RWPE2 (cell line): ENCODE measurements at regions not wholly inside any gene's neighbourhood (a gene's known extent, or its start where the extent isn't known, plus 50 kb on each side); places are given as distances from the start of the nearest gene placed in this dataset.

Experiments used
- ATAC-seq: fragments of 200-7000 bp; cut with Tn5 transposase; 3 replicates; pipeline ENCODE4 v1.9.1; 2021; ENCODE audit warnings: low read depth
- DNase-seq: peaks from one replicate; pipeline ENCODE4 v3.0.0-alpha.2; 2020; ENCODE audit warnings: low spot score
- H3K27ac ChIP-seq: fragments of 450-650 bp; 2 replicates; pipeline ENCODE4 v1.5.1; 2017; ENCODE audit warnings: mild to moderate bottlenecking; ENCODE audit not compliant: poor library complexity, severe bottlenecking
- H3K27me3 ChIP-seq: fragments of 250-450 bp; sonication (Bioruptor Pico); 2 replicates; pipeline ENCODE4 v1.5.1; 2021; ENCODE audit warnings: mild to moderate bottlenecking, moderate library complexity; ENCODE audit not compliant: insufficient read depth, poor library complexity, severe bottlenecking
- H3K36me3 ChIP-seq: fragments of 250-450 bp; sonication (Bioruptor Pico); 2 replicates; pipeline ENCODE4 v1.5.1; 2020; ENCODE audit warnings: low read depth, mild to moderate bottlenecking, moderate library complexity
- H3K4me1 ChIP-seq: fragments of 250-450 bp; sonication (Bioruptor Pico); 2 replicates; pipeline ENCODE4 v1.5.1; 2021; ENCODE audit warnings: mild to moderate bottlenecking, moderate library complexity; ENCODE audit not compliant: insufficient read depth, poor library complexity, severe bottlenecking
- H3K4me3 ChIP-seq: fragments of 250-450 bp; sonication (Bioruptor Pico); 2 replicates; pipeline ENCODE4 v1.5.1; 2021; ENCODE audit warnings: mild to moderate bottlenecking, moderate library complexity; ENCODE audit not compliant: severe bottlenecking
- H3K9me3 ChIP-seq: fragments of 250-450 bp; sonication (Bioruptor Pico); 2 replicates; pipeline ENCODE4 v1.5.1; 2021; ENCODE audit warnings: mild to moderate bottlenecking, moderate library complexity; ENCODE audit not compliant: severe bottlenecking
- CTCF ChIP-seq: fragments of 450-650 bp; IDR thresholded peaks from one replicate; pipeline ENCODE4 v1.5.1; 2017; ENCODE audit warnings: mild to moderate bottlenecking, moderate library complexity; ENCODE audit not compliant: poor library complexity, severe bottlenecking

GRCh38 chr10:64158551-64158950 lies 637.4 kb downstream of the REEP3 start:
- no peaks in the 10 kb centered on the region for H3K27me3 ChIP-seq
- H3K4me3 ChIP-seq, result no peak overlapping the region
- no peak for TF ChIP-seq CTCF
- no peaks in the 10 kb centered on the region for H3K4me1 ChIP-seq
- no peaks in the 10 kb centered on the region for H3K36me3 ChIP-seq
- DNase-seq, result no peak
- no peaks in the 10 kb centered on the region for H3K9me3 ChIP-seq
- no peak overlapping the region for H3K27ac ChIP-seq
- ATAC-seq, result no peak

GRCh38 chr10:64159910-64160872 lies 639.0 kb downstream of the REEP3 start:
- no peak for TF ChIP-seq CTCF
- no peak for ATAC-seq

GRCh38 chr10:64170791-64171190 lies 649.6 kb downstream of the REEP3 start:
- no peaks in the 10 kb centered on the region for H3K4me1 ChIP-seq
- H3K4me3 ChIP-seq, result no peak overlapping the region
- no peaks in the 10 kb centered on the region for H3K9me3 ChIP-seq
- no peak for DNase-seq
- H3K27ac ChIP-seq, result no peak overlapping the region
- TF ChIP-seq CTCF, result no peak
- ATAC-seq, result no peak
- H3K36me3 ChIP-seq, result no peaks in the 10 kb centered on the region
- no peaks in the 10 kb centered on the region for H3K27me3 ChIP-seq

More at GRCh38 chr10:64159910-64160872, 639.0 kb downstream of the REEP3 start:
- Histone ChIP-seq H3K9me3 (no peaks in the 10 kb centered on the region), H3K27ac (no peak overlapping the region), H3K4me3 (no peak overlapping the region), H3K36me3 (no peaks in the 10 kb centered on the region), H3K27me3 (no peaks in the 10 kb centered on the region), H3K4me1 (no peaks in the 10 kb centered on the region)
- DNase-seq, result no peak

- no peak for TF ChIP-seq CTCF
- Histone ChIP-seq H3K4me1 (no peaks in the 10 kb centered on the region), H3K27ac (no peak overlapping the region), H3K4me3 (no peak overlapping the region), H3K9me3 (no peaks in the 10 kb centered on the region), H3K27me3 (no peaks in the 10 kb centered on the region), H3K36me3 (no peaks in the 10 kb centered on the region)
- DNase-seq (no peak), ATAC-seq (no peak)
Observed at GRCh38 chr10:64173826-64174225, 652.6 kb downstream of the REEP3 start.
